ENCODE measurements at regions not wholly inside any gene's neighbourhood (a gene's known extent, or its start where the extent isn't known, plus 50 kb on each side); places are given as distances from the start of the nearest gene placed in this dataset.
A peak's percentile ranks its signal among the peaks of the same experiment; 100 is the strongest.

- Histone ChIP-seq H3K27me3 (no peaks in the 10 kb centered on the region), H3K4me1 (no peaks in the 10 kb centered on the region), H3K27ac (no peak overlapping the region), H3K36me3 (no peaks in the 10 kb centered on the region), H3K9me3 (no peaks in the 10 kb centered on the region), H3K4me3 (no peak overlapping the region)
- no peak for TF ChIP-seq EP300 (IDR thresholded peaks at IDR 0.05)
- TF ChIP-seq, protein P1, sequence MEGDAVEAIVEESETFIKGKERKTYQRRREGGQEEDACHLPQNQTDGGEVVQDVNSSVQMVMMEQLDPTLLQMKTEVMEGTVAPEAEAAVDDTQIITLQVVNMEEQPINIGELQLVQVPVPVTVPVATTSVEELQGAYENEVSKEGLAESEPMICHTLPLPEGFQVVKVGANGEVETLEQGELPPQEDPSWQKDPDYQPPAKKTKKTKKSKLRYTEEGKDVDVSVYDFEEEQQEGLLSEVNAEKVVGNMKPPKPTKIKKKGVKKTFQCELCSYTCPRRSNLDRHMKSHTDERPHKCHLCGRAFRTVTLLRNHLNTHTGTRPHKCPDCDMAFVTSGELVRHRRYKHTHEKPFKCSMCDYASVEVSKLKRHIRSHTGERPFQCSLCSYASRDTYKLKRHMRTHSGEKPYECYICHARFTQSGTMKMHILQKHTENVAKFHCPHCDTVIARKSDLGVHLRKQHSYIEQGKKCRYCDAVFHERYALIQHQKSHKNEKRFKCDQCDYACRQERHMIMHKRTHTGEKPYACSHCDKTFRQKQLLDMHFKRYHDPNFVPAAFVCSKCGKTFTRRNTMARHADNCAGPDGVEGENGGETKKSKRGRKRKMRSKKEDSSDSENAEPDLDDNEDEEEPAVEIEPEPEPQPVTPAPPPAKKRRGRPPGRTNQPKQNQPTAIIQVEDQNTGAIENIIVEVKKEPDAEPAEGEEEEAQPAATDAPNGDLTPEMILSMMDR (IDR thresholded peaks at IDR 0.05): peak in 2 of 4 experiments; percentile 33 to 53
- no peak for TF ChIP-seq POLR2AphosphoS5 (IDR thresholded peaks at IDR 0.05)
- no peak for TF ChIP-seq POLR2A (IDR thresholded peaks at IDR 0.05)
- no peak for ATAC-seq
- WGBS, 2 donors (ENCODE audit: low coverage in 1 of 2): 0% methylated on average over 1 of the region's 1 CpG; no CpG with 5 or more reads in 1 of the 2 donors
Measured at GRCh38 chrX:101759000-101759399, 99.3 kb upstream of the ARMCX2 start.

DNA sequence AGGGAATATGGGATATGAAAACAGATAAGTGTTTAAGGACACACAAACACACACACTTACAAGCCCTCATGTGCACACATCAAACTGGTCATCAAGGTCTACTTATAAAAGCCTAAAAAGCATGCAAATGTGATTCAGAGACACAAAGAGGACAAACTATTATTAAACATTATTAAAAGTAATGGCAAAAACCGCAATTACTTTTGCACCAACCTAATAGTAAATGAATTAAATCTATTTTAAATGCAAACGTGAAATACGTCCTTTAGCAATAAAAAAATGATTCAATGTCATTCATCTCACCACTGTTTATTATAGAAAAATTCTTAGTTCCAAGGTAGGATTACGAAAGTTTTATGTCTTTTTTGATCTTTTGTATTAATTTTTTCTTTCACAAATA is 91.1 kb upstream of the ARMCX2 start:
- H3K9me3 ChIP-seq: no peaks in the 10 kb centered on the region
- no peaks in the 10 kb centered on the region for H3K36me3 ChIP-seq
- 54 to 90% methylated on average over 4 of the region's 4 CpGs for WGBS, 2 donors (ENCODE audit: low coverage in 1 of 2)
- no peak for ATAC-seq
- H3K27me3 ChIP-seq: no peaks in the 10 kb centered on the region
- no peak overlapping the region for H3K27ac ChIP-seq
- no peaks in the 10 kb centered on the region for H3K4me1 ChIP-seq
- no peak overlapping the region for H3K4me3 ChIP-seq
- TF ChIP-seq, protein P1 (IDR thresholded peaks at IDR 0.05): no peak
- TF ChIP-seq EP300 (IDR thresholded peaks at IDR 0.05) (no peak), POLR2A (IDR thresholded peaks at IDR 0.05) (no peak)

- Histone ChIP-seq H3K27ac (no peak overlapping the region), H3K4me1 (no peaks in the 10 kb centered on the region), H3K36me3 (no peaks in the 10 kb centered on the region), H3K9me3 (no peaks in the 10 kb centered on the region), H3K27me3 (no peaks in the 10 kb centered on the region), H3K4me3 (no peak overlapping the region)
- TF ChIP-seq, protein P1 (IDR thresholded peaks at IDR 0.05): no peak
- TF ChIP-seq POLR2A (IDR thresholded peaks at IDR 0.05): no peak
- TF ChIP-seq EP300 (IDR thresholded peaks at IDR 0.05): no peak
- no peak for TF ChIP-seq POLR2AphosphoS5 (IDR thresholded peaks at IDR 0.05)
- no peak for ATAC-seq
- WGBS, 2 donors (ENCODE audit: low coverage in 1 of 2): 25 to 46% methylated on average over 1 to 3 of the region's 3 CpGs
Measured at GRCh38 chrX:101749436-101749835, 89.8 kb upstream of the ARMCX2 start.

- Histone ChIP-seq H3K4me3 (no peak overlapping the region), H3K27me3 (no peaks in the 10 kb centered on the region), H3K36me3 (no peaks in the 10 kb centered on the region), H3K27ac (no peak overlapping the region), H3K9me3 (no peaks in the 10 kb centered on the region), H3K4me1 (no peaks in the 10 kb centered on the region)
- TF ChIP-seq POLR2A (IDR thresholded peaks at IDR 0.05) (no peak), EP300 (IDR thresholded peaks at IDR 0.05) (no peak), POLR2AphosphoS5 (IDR thresholded peaks at IDR 0.05) (no peak)
- TF ChIP-seq, protein P1 (IDR thresholded peaks at IDR 0.05): no peak
- no peak for ATAC-seq
- WGBS, 2 donors (ENCODE audit: low coverage in 1 of 2): 40 to 55% methylated on average over 1 to 3 of the region's 3 CpGs
Measured at GRCh38 chrX:101745046-101745445, 85.4 kb upstream of the ARMCX2 start.

DNA sequence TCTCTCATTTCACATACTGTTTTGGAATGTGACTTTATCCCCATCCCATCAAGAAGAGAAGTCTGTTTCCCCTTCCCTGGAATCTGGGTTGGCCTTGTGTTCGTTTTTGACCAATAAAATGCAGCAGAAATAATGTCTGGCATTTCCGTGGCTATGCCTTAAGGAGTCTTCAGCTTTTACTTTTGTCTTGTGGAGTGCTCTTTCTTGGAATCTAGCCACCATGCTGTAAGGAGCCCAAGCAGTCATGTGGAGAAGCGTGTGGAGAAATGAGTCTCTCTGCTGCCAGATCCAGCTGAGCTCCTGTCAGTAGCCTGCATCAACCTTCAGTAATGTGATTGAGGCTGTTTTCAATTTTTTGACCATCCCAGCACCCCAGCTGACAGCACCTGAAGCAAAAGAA is 84.4 kb upstream of the ARMCX2 start:
- WGBS, 2 donors (ENCODE audit: low coverage in 1 of 2): 14 to 50% methylated on average over 2 to 3 of the region's 3 CpGs
- Histone ChIP-seq H3K9me3 (no peaks in the 10 kb centered on the region), H3K4me3 (no peak overlapping the region), H3K27ac (no peak overlapping the region), H3K4me1 (no peaks in the 10 kb centered on the region), H3K27me3 (no peaks in the 10 kb centered on the region), H3K36me3 (no peaks in the 10 kb centered on the region)
- no peak for TF ChIP-seq POLR2A (IDR thresholded peaks at IDR 0.05)
- no peak for TF ChIP-seq POLR2AphosphoS5 (IDR thresholded peaks at IDR 0.05)
- TF ChIP-seq, protein P1 (IDR thresholded peaks at IDR 0.05): no peak
- TF ChIP-seq EP300 (IDR thresholded peaks at IDR 0.05): no peak
- ATAC-seq: no peak

All from gastroesophageal sphincter (tissue), 4 donors.